ENCODE measurements at regions not wholly inside any gene's neighbourhood (a gene's known extent, or its start where the extent isn't known, plus 50 kb on each side); places are given as distances from the start of the nearest gene placed in this dataset.

DNA sequence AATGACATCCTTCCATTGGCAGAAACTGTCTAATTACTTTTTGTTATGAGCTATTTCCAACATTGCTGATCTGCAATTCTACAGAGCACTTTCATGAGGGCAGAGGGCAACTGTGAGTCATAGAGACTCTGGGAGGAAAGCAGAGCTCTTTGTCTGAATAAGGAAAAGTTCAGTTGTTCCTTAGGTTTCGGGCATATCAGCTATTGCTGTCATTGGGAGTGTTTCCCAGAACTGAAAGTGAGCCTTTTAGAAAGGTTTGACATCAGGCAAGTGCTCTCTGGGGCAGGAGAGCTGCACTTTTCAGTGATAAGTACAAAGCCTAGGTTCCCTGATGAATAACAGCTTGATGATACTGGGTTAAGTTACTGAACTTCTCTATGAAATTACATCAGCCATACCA is 119.2 kb upstream of the EDNRA start:
- H3K27ac ChIP-seq (ENCODE audit: low read depth, low read length): no peak overlapping the region
- H3K79me1 ChIP-seq (ENCODE audit: low read depth, low read length): no peaks in the 10 kb centered on the region
- H3K56ac ChIP-seq (replicated peaks; ENCODE audit: insufficient read length, low read depth, low read length): no peak overlapping the region
- H2AK5ac ChIP-seq (ENCODE audit: low read depth, low read length): no peak overlapping the region
- no peak overlapping the region for H3K4me2 ChIP-seq (ENCODE audit: insufficient read depth in 1 of 2, low read depth in 2 of 2, low read length in 2 of 2)
- H2AFZ ChIP-seq (ENCODE audit: low read length): no peak overlapping the region
- H2BK15ac ChIP-seq (ENCODE audit: low read length): no peak overlapping the region
- H3K4me3 ChIP-seq (ENCODE audit: extremely low read depth in 1 of 4, insufficient read depth in 2 of 4, low read depth in 3 of 4, low read length in 4 of 4): no peak overlapping the region
- H2BK5ac ChIP-seq (ENCODE audit: low read depth, low read length): no peak overlapping the region
- FAIRE-seq: no peak
- WGBS, 2 experiments (ENCODE audit: extremely low coverage in 1 of 2, insufficient coverage in 1 of 2, insufficient read length in 1 of 2, insufficient replicate concordance in 2 of 2, low coverage in 1 of 2, low lambda C conversion rate in 2 of 2, missing lambda C conversion rate in 1 of 2): 100% methylated on average over 1 of the region's 1 CpG; no CpG with 5 or more reads in 1 of the 2 experiments
- TF ChIP-seq SIRT6 (IDR thresholded peaks at IDR 0.05; ENCODE audit: low read length) (no peak), TAF1 (IDR thresholded peaks at IDR 0.05; ENCODE audit: low read depth, low read length) (no peak), GABPA (IDR thresholded peaks at IDR 0.05; ENCODE audit: borderline replicate concordance, insufficient read depth, low read length) (no peak), EP300 (IDR thresholded peaks at IDR 0.05; ENCODE audit: borderline replicate concordance in 1 of 2, low read depth in 2 of 2, low read length in 2 of 2) (no peak), SUZ12 (IDR thresholded peaks at IDR 0.05; ENCODE audit: low read length) (no peak), CEBPB (IDR thresholded peaks at IDR 0.05; ENCODE audit: low read depth, low read length) (no peak), EZH2 (IDR thresholded peaks at IDR 0.05; ENCODE audit: low read depth, low read length, severe bottlenecking) (no peak), TBP (IDR thresholded peaks at IDR 0.05; ENCODE audit: low read depth, low read length) (no peak)
- H2BK120ac ChIP-seq (replicated peaks; ENCODE audit: low read depth, low read length): no peak overlapping the region
- H4K8ac ChIP-seq (ENCODE audit: extremely low read depth, insufficient read depth, low read length): no peak overlapping the region
- H3K23me2 ChIP-seq (ENCODE audit: low read depth, low read length): peaks cover 2% of the 10 kb centered on the region; the same call in 1 of the 2 replicates
- H3K14ac ChIP-seq (ENCODE audit: insufficient read length): no peak overlapping the region
- H2BK12ac ChIP-seq (ENCODE audit: low read depth, low read length): no peak overlapping the region
- H3K9me3 ChIP-seq (ENCODE audit: insufficient read depth in 2 of 2, low read depth in 1 of 2, low read length in 1 of 2): peaks cover 0 to 4% of the 10 kb centered on the region in 2 experiments; a peak in 1 of 4 replicates
- H3K79me2 ChIP-seq (ENCODE audit: control insufficient read depth in 1 of 2, insufficient read depth in 2 of 2, low read length in 2 of 2): no peaks in the 10 kb centered on the region
- H4K91ac ChIP-seq (replicated peaks; ENCODE audit: insufficient read length, low read length): no peak overlapping the region
- no peaks in the 10 kb centered on the region for H3K4me1 ChIP-seq (replicated peaks in 1 of 4; ENCODE audit: control insufficient read depth in 3 of 4, insufficient read depth in 4 of 4, low read length in 3 of 4)
- H4K20me1 ChIP-seq (replicated peaks in 1 of 2; ENCODE audit: control insufficient read depth in 1 of 2, insufficient read depth in 2 of 2, low read length in 2 of 2): no peaks in the 10 kb centered on the region
- H3K36me3 ChIP-seq (ENCODE audit: control insufficient read depth in 2 of 4, insufficient read depth in 4 of 4, low read length in 3 of 4): no peaks in the 10 kb centered on the region
- H2BK20ac ChIP-seq (ENCODE audit: low read length): no peak overlapping the region
- no peak overlapping the region for H3K23ac ChIP-seq (ENCODE audit: insufficient read length)
- CTCF ChIA-PET (ENCODE audit: partially characterized antibody): interaction anchor here (1.1 to 1.2 kb wide), 3 partner anchors 9 to 200 kb away, joined by 3 read pairs; no protein-coding TSS in a partner anchor
- no peak overlapping the region for H4K5ac ChIP-seq (ENCODE audit: insufficient read length, low read depth, low read length)
- DNase-seq (ENCODE audit: low read depth in 1 of 2, low spot score in 2 of 2): no peak
- H3K9ac ChIP-seq (replicated peaks in 1 of 4; ENCODE audit: extremely low read depth in 1 of 4, low read depth in 3 of 4, low read length in 3 of 4): no peak overlapping the region
- no peak overlapping the region for H3K18ac ChIP-seq (ENCODE audit: extremely low read depth, low read length)
- POLR2A ChIA-PET (ENCODE audit: partially characterized antibody): no interaction called here
- H3K4ac ChIP-seq (replicated peaks; ENCODE audit: insufficient read length, low read depth, low read length): no peak overlapping the region
- H3K27me3 ChIP-seq (replicated peaks in 1 of 4; ENCODE audit: control insufficient read depth in 3 of 4, extremely low read depth in 1 of 4, insufficient read depth in 3 of 4, low read length in 3 of 4): no peaks in the 10 kb centered on the region
